Vagina (tissue), 2 donors: ENCODE measurements at regions not wholly inside any gene's neighbourhood (a gene's known extent, or its start where the extent isn't known, plus 50 kb on each side); places are given as distances from the start of the nearest gene placed in this dataset.

Experiments
- DNase-seq, 2 donors: peaks; one replicate each; pipeline ENCODE4 v3.0.0-alpha.2; 2017; ENCODE audit errors: extremely low spot score in 2 of 2
- H3K27ac ChIP-seq: fragments of 200-600 bp; sonication (generic); one replicate; pipeline ENCODE4 v1.5.1; 2019
- H3K27me3 ChIP-seq: fragments of 200-600 bp; sonication (generic); one replicate; pipeline ENCODE4 v1.5.1; 2019
- H3K36me3 ChIP-seq, 2 donors: fragments of 200-600 bp; sonication (generic); one replicate each; pipeline ENCODE4 v1.5.1; 2017 to 2019
- H3K4me1 ChIP-seq: fragments of 200-600 bp; sonication (generic); one replicate; pipeline ENCODE4 v1.5.1; 2019
- H3K4me3 ChIP-seq, 2 donors: fragments of 200-600 bp; sonication (generic); 1 replicate in 1 of 2; 2 replicates in 1 of 2; pipeline ENCODE4 v1.5.1; 2016 to 2019
- H3K9me3 ChIP-seq: fragments of 200-600 bp; sonication (generic); one replicate; pipeline ENCODE4 v1.5.1; 2019
- CTCF ChIP-seq, 3 experiments: fragments of 450-650 bp in 2 of 3; fragments of 200-600 bp in 1 of 3; sonication (generic) in 1 of 3; IDR thresholded peaks; one replicate each; pipeline ENCODE4 v1.5.1; 2017 to 2019; ENCODE audit warnings: antibody characterized with exemption in 3 of 3, mild to moderate bottlenecking in 2 of 3, moderate library complexity in 2 of 3
- POLR2A ChIP-seq, 2 donors: fragments of 450-650 bp; IDR thresholded peaks; one replicate each; pipeline ENCODE4 v1.6.1; 2017; ENCODE audit warnings: antibody characterized with exemption in 2 of 2, mild to moderate bottlenecking in 2 of 2, moderate library complexity in 2 of 2
- POLR2AphosphoS5 ChIP-seq, 2 donors: sonication (generic); formaldehyde crosslinking; IDR thresholded peaks; one replicate each; pipeline ENCODE4 v1.9.0; 2017; ENCODE audit warnings: antibody characterized with exemption in 2 of 2, mild to moderate bottlenecking in 2 of 2, low read depth in 1 of 2; ENCODE audit not compliant: insufficient read depth in 1 of 2
- intact Hi-C: fragments of 100-400 bp; cut with DNase I; formaldehyde crosslinking; loops from one replicate; pipeline ENCODE4 v1.15.1; 2023

DNA sequence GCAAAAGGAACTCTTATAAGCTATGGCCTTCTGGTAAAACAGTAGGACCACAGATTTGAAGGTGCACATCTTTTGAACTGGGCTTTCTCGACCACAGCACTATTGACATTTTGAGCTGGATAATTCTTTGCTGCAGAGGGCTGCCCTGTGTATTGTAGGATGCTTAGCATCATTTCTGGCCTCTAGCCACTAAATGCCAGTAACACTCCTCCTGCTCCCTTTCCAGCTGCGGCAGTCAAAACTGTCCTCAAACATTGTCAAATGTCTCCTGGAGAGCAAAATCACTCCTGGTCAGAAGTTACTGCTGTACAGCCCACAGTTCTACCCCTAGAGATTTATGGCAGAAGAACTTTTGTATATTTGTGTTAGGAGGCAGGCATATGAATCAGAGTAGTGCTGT, 836.7 kb downstream of the PLA2G4A start:
- Histone ChIP-seq H3K36me3 (no peaks in the 10 kb centered on the region), H3K27ac (no peak overlapping the region), H3K9me3 (no peaks in the 10 kb centered on the region), H3K4me1 (no peaks in the 10 kb centered on the region), H3K4me3 (no peak overlapping the region), H3K27me3 (no peaks in the 10 kb centered on the region)
- intact Hi-C loops = no loop called here
- DNase-seq = no peak
- TF ChIP-seq POLR2AphosphoS5 (IDR thresholded peaks at IDR 0.05; ENCODE audit: insufficient read depth in 1 of 2, low read depth in 1 of 2) (no peak), CTCF (IDR thresholded peaks at IDR 0.05) (no peak), POLR2A (IDR thresholded peaks at IDR 0.05) (no peak)

DNA sequence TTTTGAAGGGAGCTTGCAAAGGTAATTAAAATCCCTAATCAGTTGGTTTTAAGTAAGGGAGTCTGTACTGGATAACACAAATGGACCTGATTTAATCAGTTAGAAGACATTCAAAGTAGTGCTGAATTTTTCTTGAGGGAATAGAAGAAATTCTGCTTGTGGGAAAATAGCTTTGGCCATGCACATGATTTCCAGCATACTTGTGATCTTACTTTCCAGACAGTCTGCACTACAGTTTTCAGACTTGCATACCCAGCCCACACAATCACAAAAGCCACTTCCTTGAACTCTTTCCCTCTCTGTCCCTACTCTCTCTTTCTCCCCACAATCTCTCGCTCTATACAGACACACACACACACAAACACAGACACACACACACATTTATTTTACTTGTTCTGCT, 852.1 kb downstream of the PLA2G4A start:
- H3K27ac ChIP-seq = no peak overlapping the region
- no peak overlapping the region for H3K4me3 ChIP-seq
- H3K9me3 ChIP-seq = no peaks in the 10 kb centered on the region
- no peaks in the 10 kb centered on the region for H3K27me3 ChIP-seq
- intact Hi-C loops = no loop called here
- H3K36me3 ChIP-seq = no peaks in the 10 kb centered on the region
- TF ChIP-seq CTCF (IDR thresholded peaks at IDR 0.05) (no peak), POLR2AphosphoS5 (IDR thresholded peaks at IDR 0.05; ENCODE audit: insufficient read depth in 1 of 2, low read depth in 1 of 2) (no peak), POLR2A (IDR thresholded peaks at IDR 0.05) (no peak)
- no peaks in the 10 kb centered on the region for H3K4me1 ChIP-seq
- DNase-seq = no peak

GRCh38 chr1:187682112-187682511, 853.4 kb downstream of the PLA2G4A start:
- no peaks in the 10 kb centered on the region for H3K9me3 ChIP-seq
- H3K4me3 ChIP-seq = no peak overlapping the region
- intact Hi-C loops = no loop called here
- TF ChIP-seq POLR2AphosphoS5 (IDR thresholded peaks at IDR 0.05; ENCODE audit: insufficient read depth in 1 of 2, low read depth in 1 of 2) (no peak), POLR2A (IDR thresholded peaks at IDR 0.05) (no peak), CTCF (IDR thresholded peaks at IDR 0.05) (no peak)
- no peaks in the 10 kb centered on the region for H3K27me3 ChIP-seq
- no peaks in the 10 kb centered on the region for H3K36me3 ChIP-seq
- H3K27ac ChIP-seq = no peak overlapping the region
- no peaks in the 10 kb centered on the region for H3K4me1 ChIP-seq
- no peak for DNase-seq

- no peak overlapping the region for H3K4me3 ChIP-seq
- no peaks in the 10 kb centered on the region for H3K9me3 ChIP-seq
- no peak overlapping the region for H3K27ac ChIP-seq
- no peak for DNase-seq
- no peaks in the 10 kb centered on the region for H3K36me3 ChIP-seq
- H3K4me1 ChIP-seq = no peaks in the 10 kb centered on the region
- H3K27me3 ChIP-seq = no peaks in the 10 kb centered on the region
- intact Hi-C loops = no loop called here
- TF ChIP-seq POLR2A (IDR thresholded peaks at IDR 0.05) (no peak), CTCF (IDR thresholded peaks at IDR 0.05) (no peak), POLR2AphosphoS5 (IDR thresholded peaks at IDR 0.05; ENCODE audit: insufficient read depth in 1 of 2, low read depth in 1 of 2) (no peak)
These were observed 856.6 kb downstream of the PLA2G4A start for GRCh38 chr1:187685333-187685732.

- intact Hi-C loops = no loop called here
- no peak overlapping the region for H3K27ac ChIP-seq
- H3K27me3 ChIP-seq = no peaks in the 10 kb centered on the region
- no peak for DNase-seq
- TF ChIP-seq POLR2AphosphoS5 (IDR thresholded peaks at IDR 0.05; ENCODE audit: insufficient read depth in 1 of 2, low read depth in 1 of 2) (no peak), POLR2A (IDR thresholded peaks at IDR 0.05) (no peak), CTCF (IDR thresholded peaks at IDR 0.05) (no peak)
- no peaks in the 10 kb centered on the region for H3K4me1 ChIP-seq
- H3K9me3 ChIP-seq = no peaks in the 10 kb centered on the region
- no peak overlapping the region for H3K4me3 ChIP-seq
- no peaks in the 10 kb centered on the region for H3K36me3 ChIP-seq
These were observed 860.4 kb downstream of the PLA2G4A start for GRCh38 chr1:187689129-187689528.
